ENCODE measurements at regions not wholly inside any gene's neighbourhood (a gene's known extent, or its start where the extent isn't known, plus 50 kb on each side); places are given as distances from the start of the nearest gene placed in this dataset.

- DNase-seq (no peak), FAIRE-seq (no peak)
- Histone ChIP-seq H3K4me3 (ENCODE audit: low read length in 3 of 3) (no peak overlapping the region), H3K27me3 (ENCODE audit: control insufficient read depth, insufficient read depth, low read length) (no peaks in the 10 kb centered on the region), H3K36me3 (ENCODE audit: control insufficient read depth in 2 of 3, insufficient read depth in 3 of 3, low read length in 3 of 3) (no peaks in the 10 kb centered on the region), H3K27ac (ENCODE audit: low read depth in 2 of 2, low read length in 2 of 2) (no peak overlapping the region), H3K9me3 (ENCODE audit: control insufficient read depth in 2 of 3, insufficient read depth in 1 of 3, low read length in 3 of 3) (no peaks in the 10 kb centered on the region), H3K9ac (ENCODE audit: low read length in 3 of 3) (no peak overlapping the region), H3K4me1 (ENCODE audit: control insufficient read depth in 2 of 3, insufficient read depth in 2 of 3, low read depth in 1 of 3, low read length in 3 of 3) (no peaks in the 10 kb centered on the region)
- no peak for TF ChIP-seq CTCF (IDR thresholded peaks at IDR 0.05; ENCODE audit: borderline replicate concordance, extremely low read depth, insufficient read depth)
- intact Hi-C loops (cut with DNase I) = no loop called here
These were observed 536.3 kb upstream of the ZNF717 start for GRCh38 chr3:76321614-76322013.

DNA sequence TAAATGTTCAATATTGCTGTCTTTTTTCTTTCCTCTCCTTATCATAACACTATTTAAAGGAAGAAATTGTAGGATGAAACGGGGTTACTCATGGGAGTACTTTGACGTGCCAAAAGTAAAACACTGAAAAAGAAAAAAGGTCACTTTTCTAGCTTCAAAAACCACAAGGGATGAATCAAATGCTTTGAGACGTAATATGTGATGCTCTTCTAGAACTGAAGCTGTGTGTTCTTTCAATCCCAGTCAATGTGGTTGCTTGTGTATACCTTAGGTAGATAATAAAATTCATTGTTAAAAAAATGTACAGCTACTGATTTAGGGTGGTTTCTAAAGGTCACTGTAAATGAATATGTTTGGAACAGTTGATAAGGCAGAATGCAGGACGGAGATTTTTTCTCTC is 538.8 kb upstream of the ZNF717 start:
- H3K27ac ChIP-seq (ENCODE audit: low read depth in 2 of 2, low read length in 2 of 2) = no peak overlapping the region
- FAIRE-seq (no peak), DNase-seq (no peak)
- no peaks in the 10 kb centered on the region for H3K36me3 ChIP-seq (ENCODE audit: control insufficient read depth in 2 of 3, insufficient read depth in 3 of 3, low read length in 3 of 3)
- H3K4me1 ChIP-seq (ENCODE audit: control insufficient read depth in 2 of 3, insufficient read depth in 2 of 3, low read depth in 1 of 3, low read length in 3 of 3) = no peaks in the 10 kb centered on the region
- H3K4me3 ChIP-seq (ENCODE audit: low read length in 3 of 3) = no peak overlapping the region
- H3K27me3 ChIP-seq (ENCODE audit: control insufficient read depth, insufficient read depth, low read length) = no peaks in the 10 kb centered on the region
- no peak for TF ChIP-seq CTCF (IDR thresholded peaks at IDR 0.05; ENCODE audit: borderline replicate concordance, extremely low read depth, insufficient read depth)
- H3K9ac ChIP-seq (ENCODE audit: low read length in 3 of 3) = no peak overlapping the region
- intact Hi-C loops (cut with DNase I) = no loop called here
- no peaks in the 10 kb centered on the region for H3K9me3 ChIP-seq (ENCODE audit: control insufficient read depth in 2 of 3, insufficient read depth in 1 of 3, low read length in 3 of 3)

DNA sequence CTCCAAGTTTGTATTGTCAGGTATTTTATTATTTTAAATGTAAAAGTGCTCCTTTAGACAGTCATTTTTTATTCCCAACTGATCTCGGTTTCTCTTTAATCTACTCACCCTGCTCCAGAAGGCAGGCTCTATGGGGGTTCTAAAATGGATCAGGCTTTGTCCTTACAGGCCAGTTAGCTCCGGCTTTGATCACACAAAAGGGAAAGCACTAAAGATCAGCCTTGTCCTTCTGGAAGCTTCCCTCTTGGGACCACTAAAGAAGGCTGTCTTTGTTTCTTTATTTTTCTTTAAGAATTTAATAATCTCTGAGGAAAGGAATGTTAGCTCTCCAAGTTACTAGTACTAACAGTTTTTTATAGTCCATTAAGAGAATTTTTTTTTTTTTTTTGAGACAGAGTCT is 560.5 kb upstream of the ZNF717 start:
- H3K36me3 ChIP-seq (ENCODE audit: control insufficient read depth in 2 of 3, insufficient read depth in 3 of 3, low read length in 3 of 3) = no peaks in the 10 kb centered on the region
- intact Hi-C loops (cut with DNase I) = no loop called here
- no peaks in the 10 kb centered on the region for H3K4me1 ChIP-seq (ENCODE audit: control insufficient read depth in 2 of 3, insufficient read depth in 2 of 3, low read depth in 1 of 3, low read length in 3 of 3)
- no peak overlapping the region for H3K4me3 ChIP-seq (ENCODE audit: low read length in 3 of 3)
- TF ChIP-seq CTCF (IDR thresholded peaks at IDR 0.05; ENCODE audit: borderline replicate concordance, extremely low read depth, insufficient read depth) = no peak
- no peaks in the 10 kb centered on the region for H3K27me3 ChIP-seq (ENCODE audit: control insufficient read depth, insufficient read depth, low read length)
- DNase-seq (peak in 1 of 5 donors; percentile 31), FAIRE-seq (no peak)
- H3K9ac ChIP-seq (ENCODE audit: low read length in 3 of 3) = no peak overlapping the region
- no peaks in the 10 kb centered on the region for H3K9me3 ChIP-seq (ENCODE audit: control insufficient read depth in 2 of 3, insufficient read depth in 1 of 3, low read length in 3 of 3)
- H3K27ac ChIP-seq (ENCODE audit: low read depth in 2 of 2, low read length in 2 of 2) = no peak overlapping the region

- Histone ChIP-seq H3K36me3 (ENCODE audit: control insufficient read depth in 2 of 3, insufficient read depth in 3 of 3, low read length in 3 of 3) (no peaks in the 10 kb centered on the region), H3K27ac (ENCODE audit: low read depth in 2 of 2, low read length in 2 of 2) (no peak overlapping the region), H3K9ac (ENCODE audit: low read length in 3 of 3) (no peak overlapping the region), H3K4me1 (ENCODE audit: control insufficient read depth in 2 of 3, insufficient read depth in 2 of 3, low read depth in 1 of 3, low read length in 3 of 3) (no peaks in the 10 kb centered on the region), H3K9me3 (ENCODE audit: control insufficient read depth in 2 of 3, insufficient read depth in 1 of 3, low read length in 3 of 3) (no peaks in the 10 kb centered on the region), H3K27me3 (ENCODE audit: control insufficient read depth, insufficient read depth, low read length) (no peaks in the 10 kb centered on the region), H3K4me3 (ENCODE audit: low read length in 3 of 3) (no peak overlapping the region)
- FAIRE-seq = no peak
- DNase-seq = no peak
- intact Hi-C loops (cut with DNase I) = no loop called here
- TF ChIP-seq CTCF (IDR thresholded peaks at IDR 0.05; ENCODE audit: borderline replicate concordance, extremely low read depth, insufficient read depth) = no peak
These were observed 561.3 kb upstream of the ZNF717 start for GRCh38 chr3:76346690-76347089.
